Peyer's patch (tissue), 4 donors: ENCODE measurements at regions not wholly inside any gene's neighbourhood (a gene's known extent, or its start where the extent isn't known, plus 50 kb on each side); places are given as distances from the start of the nearest gene placed in this dataset.

Source experiments
- DNase-seq, 3 donors: peaks; one replicate each; pipeline ENCODE4 v3.0.0-alpha.2; 2017 to 2019
- H3K27ac ChIP-seq, 4 donors: fragments of 200-600 bp; sonication (generic); one replicate each; pipeline ENCODE4 v1.5.1; 2016 to 2019
- H3K27me3 ChIP-seq, 2 donors: fragments of 200-600 bp; sonication (generic); one replicate each; pipeline ENCODE4 v1.5.1; 2019
- H3K36me3 ChIP-seq, 3 donors: fragments of 200-600 bp; sonication (generic); one replicate each; pipeline ENCODE4 v1.5.1; 2016 to 2019
- H3K4me1 ChIP-seq, 4 donors: fragments of 200-600 bp; sonication (generic); one replicate each; pipeline ENCODE4 v1.5.1; 2016 to 2019
- H3K4me3 ChIP-seq, 4 donors: fragments of 200-600 bp; sonication (generic); 1 replicate in 3 of 4; 2 replicates in 1 of 4; pipeline ENCODE4 v1.5.1; 2016 to 2019; ENCODE audit warnings: mild to moderate bottlenecking in 1 of 4
- H3K9me3 ChIP-seq, 4 donors: fragments of 200-600 bp; sonication (generic); one replicate each; pipeline ENCODE4 v1.5.1; 2016 to 2019; ENCODE audit warnings: mild to moderate bottlenecking in 1 of 4
- CTCF ChIP-seq, 6 experiments: fragments of 450-650 bp in 4 of 6; fragments of 200-600 bp in 2 of 6; sonication (generic) in 1 of 6; IDR thresholded peaks; one replicate each; pipeline ENCODE4 v1.5.1; 2017 to 2019; ENCODE audit warnings: antibody characterized with exemption in 6 of 6, mild to moderate bottlenecking in 3 of 6, moderate library complexity in 1 of 6
- POLR2A ChIP-seq, 2 donors: fragments of 450-650 bp; IDR thresholded peaks; one replicate each; pipeline ENCODE4 v1.5.1; 2017; ENCODE audit warnings: antibody characterized with exemption in 2 of 2, mild to moderate bottlenecking in 2 of 2, moderate library complexity in 2 of 2

DNA sequence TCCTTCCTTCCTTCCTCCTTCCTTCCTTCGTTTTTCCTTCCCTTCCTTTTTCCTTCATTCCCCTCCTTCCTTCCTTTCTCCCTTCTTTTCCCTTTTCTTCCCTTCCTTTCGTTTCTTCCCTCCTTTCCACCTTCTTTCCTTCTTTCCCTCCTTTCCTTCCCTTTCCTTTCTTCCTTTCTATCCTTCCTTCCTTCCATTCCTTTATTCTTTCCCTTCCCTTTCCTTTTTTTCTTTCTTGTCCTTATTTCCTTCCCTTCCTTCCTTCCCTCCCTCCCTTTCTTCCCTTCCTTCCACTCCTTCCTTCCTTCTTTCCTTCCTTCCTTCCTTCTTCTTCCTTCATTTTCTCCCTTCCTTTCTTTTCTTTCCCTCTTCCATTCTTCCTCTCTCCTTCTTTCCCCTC is 394.6 kb downstream of the GABRB3 start:
- no peak for DNase-seq
- TF ChIP-seq CTCF (IDR thresholded peaks at IDR 0.05) (no peak), POLR2A (IDR thresholded peaks at IDR 0.05) (no peak)
- H3K27me3 ChIP-seq: no peaks in the 10 kb centered on the region
- H3K4me3 ChIP-seq: no peak overlapping the region
- H3K4me1 ChIP-seq: no peaks in the 10 kb centered on the region
- H3K36me3 ChIP-seq: no peaks in the 10 kb centered on the region
- H3K27ac ChIP-seq: no peak overlapping the region
- peaks cover 0 to 14% (median 0%) of the 10 kb centered on the region in 4 donors for H3K9me3 ChIP-seq

DNA sequence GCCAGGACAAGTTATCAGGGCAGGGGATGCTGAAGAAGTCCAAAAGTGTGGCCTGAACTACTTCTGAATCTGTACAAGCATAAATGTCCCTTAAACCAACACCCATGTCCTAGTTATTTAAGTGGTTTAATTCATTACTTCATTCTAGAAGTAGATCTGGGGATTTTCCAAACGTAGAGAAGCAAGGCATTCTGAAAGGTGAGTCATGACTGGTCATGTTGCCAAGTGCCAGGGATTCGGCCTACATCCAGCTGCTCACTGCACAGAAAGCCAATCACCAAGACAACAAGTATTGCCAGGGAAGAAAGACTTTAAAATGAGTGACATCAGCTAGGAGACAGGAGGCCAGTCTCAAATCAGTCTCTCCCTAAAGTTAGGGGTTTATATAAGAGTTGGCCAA is 396.6 kb downstream of the GABRB3 start:
- no peak for DNase-seq
- H3K27ac ChIP-seq: no peak overlapping the region
- TF ChIP-seq CTCF (IDR thresholded peaks at IDR 0.05): no peak
- no peak for TF ChIP-seq POLR2A (IDR thresholded peaks at IDR 0.05)
- no peaks in the 10 kb centered on the region for H3K36me3 ChIP-seq
- peaks cover 0 to 18% (median 0%) of the 10 kb centered on the region in 4 donors for H3K9me3 ChIP-seq
- H3K27me3 ChIP-seq: no peaks in the 10 kb centered on the region
- no peaks in the 10 kb centered on the region for H3K4me1 ChIP-seq
- no peak overlapping the region for H3K4me3 ChIP-seq

DNA sequence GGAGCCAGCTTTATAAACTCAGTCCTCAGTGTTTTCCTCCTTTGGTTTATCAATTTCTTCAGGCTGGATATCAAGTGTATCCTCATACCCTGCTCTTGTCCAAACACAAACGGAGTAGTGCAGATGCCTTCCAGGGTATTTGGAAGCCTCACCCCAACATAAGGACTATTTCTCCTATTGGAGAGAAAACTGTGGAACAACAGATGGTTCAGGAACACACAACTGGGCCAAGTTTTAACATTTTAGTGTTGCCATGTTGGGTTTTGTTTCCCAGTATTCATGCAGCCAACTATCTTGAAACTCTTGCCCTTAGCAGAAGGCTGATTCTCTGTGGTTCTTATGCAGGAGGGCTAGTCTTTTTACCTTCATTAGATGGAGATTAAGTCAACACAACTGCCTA is 398.1 kb downstream of the GABRB3 start:
- TF ChIP-seq CTCF (IDR thresholded peaks at IDR 0.05): no peak
- no peak for TF ChIP-seq POLR2A (IDR thresholded peaks at IDR 0.05)
- Histone ChIP-seq H3K4me3 (no peak overlapping the region), H3K4me1 (no peaks in the 10 kb centered on the region), H3K27ac (no peak overlapping the region), H3K9me3 (peaks cover 0 to 17% (median 0%) of the 10 kb centered on the region in 4 donors), H3K36me3 (no peaks in the 10 kb centered on the region), H3K27me3 (no peaks in the 10 kb centered on the region)
- DNase-seq: no peak

- Histone ChIP-seq H3K9me3 (peaks cover 0 to 13% (median 0%) of the 10 kb centered on the region in 4 donors), H3K4me1 (no peaks in the 10 kb centered on the region), H3K4me3 (no peak overlapping the region), H3K27me3 (no peaks in the 10 kb centered on the region), H3K27ac (no peak overlapping the region), H3K36me3 (no peaks in the 10 kb centered on the region)
- TF ChIP-seq CTCF (IDR thresholded peaks at IDR 0.05) (no peak), POLR2A (IDR thresholded peaks at IDR 0.05) (no peak)
- no peak for DNase-seq
These were observed 400.2 kb downstream of the GABRB3 start for GRCh38 chr15:26372706-26373105.

DNA sequence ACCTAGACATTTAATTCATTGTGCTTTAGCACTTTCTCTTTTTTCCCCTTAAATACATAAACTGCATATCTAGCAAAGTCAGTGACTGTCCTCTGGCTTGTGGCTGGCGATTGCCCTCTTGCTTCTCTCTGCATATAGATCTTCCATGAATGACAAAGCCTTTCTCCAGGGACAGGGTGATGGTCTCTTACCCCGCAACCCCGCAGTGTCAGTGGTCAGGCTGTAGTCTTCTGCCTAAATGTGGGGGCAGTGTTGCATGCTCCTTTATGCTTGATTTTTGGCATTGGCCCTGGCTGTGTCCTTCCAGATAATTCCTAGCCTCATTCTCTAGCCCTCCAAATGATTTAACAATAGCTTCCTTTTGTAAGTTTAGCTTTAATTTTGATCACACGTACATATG is 407.8 kb downstream of the GABRB3 start:
- Histone ChIP-seq H3K27ac (no peak overlapping the region), H3K4me1 (no peaks in the 10 kb centered on the region), H3K36me3 (no peaks in the 10 kb centered on the region), H3K27me3 (no peaks in the 10 kb centered on the region), H3K9me3 (peaks cover 0 to 2% (median 0%) of the 10 kb centered on the region in 4 donors), H3K4me3 (no peak overlapping the region)
- no peak for TF ChIP-seq POLR2A (IDR thresholded peaks at IDR 0.05)
- no peak for TF ChIP-seq CTCF (IDR thresholded peaks at IDR 0.05)
- DNase-seq: no peak

GRCh38 chr15:26359855-26360254 is 413.0 kb downstream of the GABRB3 start:
- no peaks in the 10 kb centered on the region for H3K36me3 ChIP-seq
- no peak for DNase-seq
- no peak overlapping the region for H3K27ac ChIP-seq
- no peaks in the 10 kb centered on the region for H3K4me1 ChIP-seq
- no peak overlapping the region for H3K4me3 ChIP-seq
- H3K9me3 ChIP-seq: peaks cover 0 to 1% (median 0%) of the 10 kb centered on the region in 4 donors
- H3K27me3 ChIP-seq: no peaks in the 10 kb centered on the region
- TF ChIP-seq CTCF (IDR thresholded peaks at IDR 0.05) (no peak), POLR2A (IDR thresholded peaks at IDR 0.05) (no peak)
